Body of pancreas (tissue), 4 donors: ENCODE measurements at regions not wholly inside any gene's neighbourhood (a gene's known extent, or its start where the extent isn't known, plus 50 kb on each side); places are given as distances from the start of the nearest gene placed in this dataset.

Source experiments
- POLR2A ChIP-seq, 3 donors: fragments of 450-650 bp; IDR thresholded peaks; one replicate each; pipeline ENCODE4 v1.6.1; 2016; ENCODE audit warnings: antibody characterized with exemption in 3 of 3, mild to moderate bottlenecking in 2 of 3
- TF ChIP-seq, protein P1 (sequence below), 7 experiments: fragments of 450-650 bp in 4 of 7; fragments of 200-600 bp in 3 of 7; sonication (generic) in 3 of 7; IDR thresholded peaks; one replicate each; pipeline ENCODE4 v1.5.1; 2016 to 2019; ENCODE audit warnings: antibody characterized with exemption in 7 of 7

DNA sequence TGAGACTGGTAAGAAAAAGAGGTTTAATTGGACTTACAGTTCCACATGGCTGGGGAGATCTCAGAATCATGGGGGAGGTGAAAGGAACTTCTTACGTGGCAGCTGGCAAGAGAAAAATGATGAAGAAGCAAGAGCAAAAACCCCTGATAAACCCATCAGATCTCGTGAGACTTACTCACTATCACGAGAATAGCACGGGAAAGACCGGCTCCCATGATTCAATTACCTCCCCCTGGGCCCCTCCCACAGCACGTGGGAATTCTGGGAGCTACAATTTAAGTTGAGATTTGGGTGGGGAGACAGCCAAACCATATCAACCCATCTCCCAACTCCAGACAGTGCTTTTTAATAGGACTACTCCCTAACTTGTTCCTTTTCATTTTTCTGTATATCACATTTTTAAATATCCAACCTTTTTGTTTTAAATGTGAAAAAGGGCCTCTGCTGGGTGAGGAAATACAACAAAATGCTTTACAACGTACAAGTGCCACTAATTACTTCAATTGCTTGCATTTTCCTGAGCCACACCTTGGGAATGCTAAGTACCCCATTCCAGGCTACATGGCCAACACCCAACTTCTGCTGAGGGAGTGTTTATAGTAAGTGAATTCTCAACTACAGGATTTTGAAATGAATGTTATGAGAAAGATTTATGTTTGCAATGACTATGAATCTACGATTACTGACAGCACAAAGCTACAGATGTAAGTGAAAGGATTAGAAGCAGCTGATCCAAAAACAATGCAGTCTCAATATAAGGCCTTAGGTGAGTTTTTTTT is 294.1 kb upstream of the CD180 start:
- TF ChIP-seq, protein P1, sequence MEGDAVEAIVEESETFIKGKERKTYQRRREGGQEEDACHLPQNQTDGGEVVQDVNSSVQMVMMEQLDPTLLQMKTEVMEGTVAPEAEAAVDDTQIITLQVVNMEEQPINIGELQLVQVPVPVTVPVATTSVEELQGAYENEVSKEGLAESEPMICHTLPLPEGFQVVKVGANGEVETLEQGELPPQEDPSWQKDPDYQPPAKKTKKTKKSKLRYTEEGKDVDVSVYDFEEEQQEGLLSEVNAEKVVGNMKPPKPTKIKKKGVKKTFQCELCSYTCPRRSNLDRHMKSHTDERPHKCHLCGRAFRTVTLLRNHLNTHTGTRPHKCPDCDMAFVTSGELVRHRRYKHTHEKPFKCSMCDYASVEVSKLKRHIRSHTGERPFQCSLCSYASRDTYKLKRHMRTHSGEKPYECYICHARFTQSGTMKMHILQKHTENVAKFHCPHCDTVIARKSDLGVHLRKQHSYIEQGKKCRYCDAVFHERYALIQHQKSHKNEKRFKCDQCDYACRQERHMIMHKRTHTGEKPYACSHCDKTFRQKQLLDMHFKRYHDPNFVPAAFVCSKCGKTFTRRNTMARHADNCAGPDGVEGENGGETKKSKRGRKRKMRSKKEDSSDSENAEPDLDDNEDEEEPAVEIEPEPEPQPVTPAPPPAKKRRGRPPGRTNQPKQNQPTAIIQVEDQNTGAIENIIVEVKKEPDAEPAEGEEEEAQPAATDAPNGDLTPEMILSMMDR (IDR thresholded peaks at IDR 0.05): no peak
- TF ChIP-seq POLR2A (IDR thresholded peaks at IDR 0.05): no peak
